Endothelial cell of umbilical vein (primary cell): ENCODE measurements at regions not wholly inside any gene's neighbourhood (a gene's known extent, or its start where the extent isn't known, plus 50 kb on each side); places are given as distances from the start of the nearest gene placed in this dataset.

Source experiments
- BruUV-seq: library from RNA; stranded (reverse); fragments of 400-500 nt; replicated peaks from 2 replicates; lab custom pipeline; 2021; lab: Mats Ljungman, UMichigan
- CTCF ChIA-PET: fragments of 300-600, 350-600 bp; sonication (Branson Sonifier 250); formaldehyde crosslinking; loops from one replicate; lab custom pipeline; 2021; ENCODE audit warnings: antibody characterized with exemption, inconsistent platforms; lab: Charles Lee
- POLR2A ChIA-PET: fragments of 300-600, 350-600 bp; sonication (Branson Sonifier 250); formaldehyde crosslinking; loops from one replicate; lab custom pipeline; 2021; ENCODE audit warnings: antibody characterized with exemption, inconsistent platforms; lab: Charles Lee
- DNase-seq: peaks from one replicate; pipeline ENCODE4 v3.0.0-alpha.2; 2011; ENCODE audit warnings: low read depth, low spot score
- FAIRE-seq: peaks from 2 replicates; lab custom pipeline; 2011; peaks lifted over from hg19 to GRCh38; lab: Jason Lieb, UNC
- H2AFZ ChIP-seq: 2 replicates; pipeline ENCODE4 v1.6.0; 2012; ENCODE audit warnings: low read depth, low read length, control low read depth, inconsistent platforms
- H3K27ac ChIP-seq: 2 replicates; pipeline ENCODE4 v1.5.1; 2011; ENCODE audit warnings: low read depth, mild to moderate bottlenecking, control low read depth, low read length, moderate library complexity; ENCODE audit not compliant: insufficient read depth
- H3K27me3 ChIP-seq, 2 experiments: 2 replicates each; pipeline versions ENCODE4 v1.6.0 to v1.6.1; 2011; ENCODE audit warnings: low read length in 2 of 2, mixed read lengths in 1 of 2; ENCODE audit not compliant: control insufficient read depth in 2 of 2, insufficient read depth in 2 of 2
- H3K36me3 ChIP-seq, 2 experiments: 2 replicates in 1 of 2; 3 replicates in 1 of 2; pipeline ENCODE4 v1.5.1; 2011; ENCODE audit warnings: low read length in 2 of 2, mild to moderate bottlenecking in 1 of 2, moderate library complexity in 1 of 2; ENCODE audit not compliant: control insufficient read depth in 2 of 2, insufficient read depth in 2 of 2; ENCODE audit errors: extremely low read depth in 1 of 2
- H3K4me1 ChIP-seq: 3 replicates; pipeline ENCODE4 v1.5.1; 2011; ENCODE audit warnings: mild to moderate bottlenecking, low read length; ENCODE audit not compliant: control insufficient read depth, insufficient read depth; ENCODE audit errors: extremely low read depth
- H3K4me2 ChIP-seq: 2 replicates; pipeline ENCODE4 v1.6.1; 2011; ENCODE audit warnings: low read length, control low read depth, mixed read lengths; ENCODE audit not compliant: insufficient read depth
- H3K4me3 ChIP-seq, 3 experiments: fragments of 200-600 bp in 1 of 3; sonication (generic), shearing (Covaris generic) in 1 of 3; replicated peaks in 1 of 3; 2 replicates each; pipeline ENCODE4 v1.5.1; 2011 to 2016; ENCODE audit warnings: control low read depth in 3 of 3, low read length in 3 of 3, mild to moderate bottlenecking in 2 of 3, inconsistent platforms in 1 of 3, low read depth in 1 of 3, moderate library complexity in 1 of 3; ENCODE audit not compliant: insufficient read depth in 1 of 3
- H3K79me2 ChIP-seq: 2 replicates; pipeline ENCODE4 v1.6.0; 2012; ENCODE audit warnings: low read length, inconsistent platforms; ENCODE audit not compliant: control insufficient read depth, insufficient read depth
- H3K9ac ChIP-seq: replicated peaks from 2 replicates; pipeline ENCODE3; 2011; ENCODE audit warnings: low read length, control low read depth; ENCODE audit not compliant: insufficient read depth; ENCODE audit errors: extremely low read depth
- H3K9me1 ChIP-seq: replicated peaks from 3 replicates; pipeline ENCODE4 v1.6.0; 2011; ENCODE audit warnings: mild to moderate bottlenecking, low read length; ENCODE audit not compliant: control insufficient read depth, insufficient read depth; ENCODE audit errors: extremely low read depth
- H3K9me3 ChIP-seq: replicated peaks from 2 replicates; pipeline ENCODE4 v1.5.1; 2012; ENCODE audit warnings: low read length, inconsistent platforms; ENCODE audit not compliant: control insufficient read depth, insufficient read depth
- H4K20me1 ChIP-seq: replicated peaks from 2 replicates; pipeline ENCODE3; 2011; ENCODE audit warnings: mild to moderate bottlenecking, low read length; ENCODE audit not compliant: control insufficient read depth, insufficient read depth; ENCODE audit errors: extremely low read depth
- EZH2 ChIP-seq: IDR thresholded peaks from 2 replicates; pipeline ENCODE4 v1.6.1; 2012; ENCODE audit warnings: borderline replicate concordance, low read depth, mild to moderate bottlenecking, moderate library complexity, low read length, inconsistent platforms; ENCODE audit not compliant: severe bottlenecking
- FOS ChIP-seq: IDR thresholded peaks from 2 replicates; pipeline ENCODE4 v1.6.1; 2011; ENCODE audit warnings: mild to moderate bottlenecking, low read length, moderate library complexity, borderline replicate concordance; ENCODE audit not compliant: insufficient read depth
- GATA2 ChIP-seq: IDR thresholded peaks from 2 replicates; pipeline ENCODE4 v1.7.0; 2011; ENCODE audit warnings: low read depth, mild to moderate bottlenecking, moderate library complexity, mixed read lengths, low read length; ENCODE audit not compliant: insufficient read length, insufficient read depth
- JUN ChIP-seq: IDR thresholded peaks from 2 replicates; pipeline ENCODE4 v1.6.1; 2011; ENCODE audit warnings: borderline replicate concordance, low read depth; ENCODE audit not compliant: insufficient read length, insufficient read depth
- MYC ChIP-seq: IDR thresholded peaks from one replicate; pipeline ENCODE4 v1.6.1; 2011; ENCODE audit warnings: mild to moderate bottlenecking, low read depth, low read length
- POLR2A ChIP-seq: IDR thresholded peaks from 2 replicates; pipeline ENCODE4 v1.6.1; 2012; ENCODE audit warnings: low read depth, mild to moderate bottlenecking, control low read depth, low read length
- POLR2AphosphoS5 ChIP-seq: IDR thresholded peaks from 2 replicates; pipeline ENCODE4 v1.6.1; 2012; ENCODE audit warnings: low read depth, mild to moderate bottlenecking, control low read depth, low read length, moderate library complexity; ENCODE audit not compliant: insufficient read depth
- dilution Hi-C: fragments of 300-500 bp; cut with MboI; formaldehyde crosslinking; loops from one replicate; pipeline ENCODE4 v1.15.0; 2019; ENCODE audit warnings: low sequenced_read_pairs; ENCODE audit not compliant: extremely low pct_ligation_motif_present
- intact Hi-C: fragments of 100-400 bp; cut with micrococcal nuclease; formaldehyde crosslinking; loops from one replicate; pipeline ENCODE4 v1.10.0; 2022
- TF ChIP-seq, protein P1 (sequence below): IDR thresholded peaks from 2 replicates; pipeline ENCODE4 v1.6.1; 2011; ENCODE audit not compliant: insufficient read depth, insufficient read length
- TF ChIP-seq, protein P2 (sequence below), 2 donors: IDR thresholded peaks; 1 replicate in 1 of 2; 2 replicates in 1 of 2; pipeline ENCODE4 v1.5.1; 2011; ENCODE audit warnings: low read length in 2 of 2, mild to moderate bottlenecking in 2 of 2, moderate library complexity in 2 of 2, control low read depth in 1 of 2, inconsistent platforms in 1 of 2, low read depth in 1 of 2; ENCODE audit not compliant: insufficient read depth in 1 of 2; ENCODE audit errors: extremely low read depth in 1 of 2

- POLR2A ChIA-PET, result no interaction called here
- Histone ChIP-seq H2AFZ (no peak overlapping the region), H3K4me2 (no peak overlapping the region), H3K9me3 (no peaks in the 10 kb centered on the region), H3K4me1 (no peaks in the 10 kb centered on the region), H3K9me1 (no peaks in the 10 kb centered on the region), H3K36me3 (no peaks in the 10 kb centered on the region), H3K79me2 (no peaks in the 10 kb centered on the region), H3K9ac (no peak overlapping the region), H3K4me3 (no peak overlapping the region), H4K20me1 (no peaks in the 10 kb centered on the region), H3K27me3 (no peaks in the 10 kb centered on the region), H3K27ac (no peak overlapping the region)
- no peak for FAIRE-seq
- TF ChIP-seq, protein P1, sequence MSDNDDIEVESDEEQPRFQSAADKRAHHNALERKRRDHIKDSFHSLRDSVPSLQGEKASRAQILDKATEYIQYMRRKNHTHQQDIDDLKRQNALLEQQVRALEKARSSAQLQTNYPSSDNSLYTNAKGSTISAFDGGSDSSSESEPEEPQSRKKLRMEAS, result no peak
- no peak for TF ChIP-seq POLR2A
- no peak for TF ChIP-seq MYC
- no peak for TF ChIP-seq GATA2
- no peak for TF ChIP-seq EZH2
- TF ChIP-seq FOS, result no peak
- TF ChIP-seq POLR2AphosphoS5, result no peak
- no peak for TF ChIP-seq JUN
- TF ChIP-seq, protein P2, sequence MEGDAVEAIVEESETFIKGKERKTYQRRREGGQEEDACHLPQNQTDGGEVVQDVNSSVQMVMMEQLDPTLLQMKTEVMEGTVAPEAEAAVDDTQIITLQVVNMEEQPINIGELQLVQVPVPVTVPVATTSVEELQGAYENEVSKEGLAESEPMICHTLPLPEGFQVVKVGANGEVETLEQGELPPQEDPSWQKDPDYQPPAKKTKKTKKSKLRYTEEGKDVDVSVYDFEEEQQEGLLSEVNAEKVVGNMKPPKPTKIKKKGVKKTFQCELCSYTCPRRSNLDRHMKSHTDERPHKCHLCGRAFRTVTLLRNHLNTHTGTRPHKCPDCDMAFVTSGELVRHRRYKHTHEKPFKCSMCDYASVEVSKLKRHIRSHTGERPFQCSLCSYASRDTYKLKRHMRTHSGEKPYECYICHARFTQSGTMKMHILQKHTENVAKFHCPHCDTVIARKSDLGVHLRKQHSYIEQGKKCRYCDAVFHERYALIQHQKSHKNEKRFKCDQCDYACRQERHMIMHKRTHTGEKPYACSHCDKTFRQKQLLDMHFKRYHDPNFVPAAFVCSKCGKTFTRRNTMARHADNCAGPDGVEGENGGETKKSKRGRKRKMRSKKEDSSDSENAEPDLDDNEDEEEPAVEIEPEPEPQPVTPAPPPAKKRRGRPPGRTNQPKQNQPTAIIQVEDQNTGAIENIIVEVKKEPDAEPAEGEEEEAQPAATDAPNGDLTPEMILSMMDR (IDR thresholded peaks at IDR 0.05; ENCODE audit: extremely low read depth in 1 of 2, insufficient read depth in 1 of 2, low read depth in 1 of 2, low read length in 2 of 2), result no peak
- no peak for DNase-seq
- dilution Hi-C loops (no loop called here), intact Hi-C loops (no loop called here)
- BruUV-seq, result no TSS peak
- CTCF ChIA-PET, result no interaction called here
Observed at GRCh38 chr6:50271266-50271665, 221.5 kb upstream of the DEFB112 start.
